ENCODE measurements at regions not wholly inside any gene's neighbourhood (a gene's known extent, or its start where the extent isn't known, plus 50 kb on each side); places are given as distances from the start of the nearest gene placed in this dataset.

DNA sequence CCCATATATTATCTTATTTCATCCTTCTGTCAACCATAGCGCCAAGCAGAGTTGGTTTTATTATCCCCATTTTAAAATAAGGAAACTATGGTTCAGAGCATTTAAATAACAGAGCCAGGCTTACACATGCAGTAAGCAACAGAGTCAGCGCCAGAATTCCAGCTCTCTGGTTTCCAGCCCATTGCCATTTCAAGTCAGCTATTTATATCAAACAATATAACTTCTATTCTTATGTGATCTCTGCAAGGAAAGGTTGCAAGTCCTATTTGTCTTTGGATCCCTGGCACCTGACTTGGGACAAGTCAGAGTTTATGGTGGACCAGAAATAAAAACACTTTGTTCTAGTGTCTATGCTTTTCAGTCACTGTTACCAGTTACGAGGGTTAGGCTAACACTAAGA is 174.1 kb upstream of the EEA1 start:
- no peak for DNase-seq (ENCODE audit: low read depth in 2 of 2)

DNA sequence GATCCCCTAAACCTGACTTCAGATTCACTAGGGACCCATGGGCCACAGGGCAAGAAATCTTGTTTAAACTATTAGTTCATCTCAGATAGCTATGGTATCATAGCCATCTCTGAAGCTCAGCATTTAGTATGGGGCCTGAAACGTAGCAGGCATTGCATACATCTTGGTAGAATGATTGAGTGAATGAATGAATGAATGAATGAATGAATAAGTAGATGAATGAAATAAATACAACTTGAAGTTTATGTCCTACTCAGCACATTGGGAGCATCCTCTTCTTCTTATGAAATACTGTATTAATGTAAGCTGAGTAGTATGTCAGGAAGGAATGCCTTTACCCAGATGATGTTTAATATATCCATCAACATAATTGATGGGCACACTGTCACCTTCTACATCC is 175.4 kb upstream of the EEA1 start:
- no peak for DNase-seq (ENCODE audit: low read depth in 2 of 2)

DNA sequence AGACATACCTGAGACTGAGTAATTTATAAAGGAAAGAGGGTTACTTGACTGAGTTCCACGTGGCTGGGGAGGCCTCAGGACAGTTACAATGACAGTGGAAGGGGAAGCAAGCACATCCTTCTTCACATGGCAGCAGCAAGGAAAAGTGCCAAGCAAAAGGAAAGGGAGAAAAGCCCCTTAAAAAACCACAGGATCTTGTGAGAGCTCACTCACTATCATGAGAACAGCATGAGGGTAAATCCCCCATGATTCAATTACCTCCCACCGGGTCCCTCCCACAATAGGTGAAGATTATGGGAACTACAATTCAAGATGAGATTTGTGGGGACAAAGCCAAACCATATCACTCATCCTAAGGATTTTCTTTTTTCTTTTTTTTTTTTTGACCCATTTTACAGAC is 177.8 kb upstream of the EEA1 start:
- no peak for DNase-seq (ENCODE audit: low read depth in 2 of 2)

DNA sequence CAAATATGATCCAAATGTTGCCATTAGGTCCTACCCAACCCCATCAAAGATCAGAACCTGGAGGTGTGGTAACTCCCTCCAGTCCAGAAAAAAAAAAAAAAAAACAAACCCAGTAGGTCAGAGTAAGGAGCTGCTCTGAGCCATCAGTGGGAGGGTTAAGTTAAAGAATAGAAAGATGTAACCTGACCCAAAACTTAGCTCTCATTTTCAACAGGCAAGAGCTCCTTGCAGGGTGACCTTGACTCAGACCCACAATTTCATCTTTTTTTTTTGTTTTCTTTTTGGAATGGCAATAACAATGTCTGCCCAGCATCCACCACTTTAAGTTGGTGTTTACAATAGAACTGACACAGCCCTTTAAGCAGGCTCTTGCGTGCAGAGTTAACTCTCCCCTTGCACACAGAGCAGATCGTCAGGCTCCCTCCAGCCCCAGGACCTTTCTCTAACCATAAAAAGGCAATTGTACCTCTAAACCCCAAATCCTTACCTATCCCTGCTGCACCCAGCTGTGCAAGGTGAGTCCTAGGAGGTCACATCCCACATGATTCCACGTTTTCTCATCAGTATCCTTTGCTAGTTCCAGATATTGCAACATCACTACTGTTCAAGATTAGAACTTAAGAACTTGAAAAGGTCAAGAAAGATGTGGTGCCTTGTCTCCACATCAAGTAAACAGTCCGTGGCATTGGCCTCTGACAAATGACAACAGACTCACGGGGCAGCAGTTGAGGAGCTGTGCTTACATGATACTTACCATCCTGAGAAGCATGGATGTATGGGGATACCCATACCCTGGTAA is 178.6 kb upstream of the EEA1 start:
- no peak for DNase-seq (ENCODE audit: low read depth in 2 of 2)

DNA sequence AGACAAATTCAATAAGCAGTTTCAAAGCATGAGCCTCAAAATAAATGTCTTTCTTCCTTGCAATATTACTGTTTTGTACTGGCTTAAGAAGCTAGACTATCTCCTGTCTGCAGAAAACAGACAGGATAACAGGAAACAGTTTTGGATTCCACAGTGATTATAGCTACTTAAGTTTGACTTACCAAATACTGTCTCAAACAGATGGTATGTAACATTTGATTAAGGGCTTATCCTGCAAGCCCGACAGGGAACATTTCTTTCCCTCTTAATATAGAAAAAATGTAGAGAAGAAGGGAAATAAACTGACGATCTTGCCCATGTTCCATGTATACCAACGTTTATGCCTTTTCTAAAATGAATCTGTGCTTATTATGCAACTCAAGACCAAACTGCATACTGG is 179.9 kb upstream of the EEA1 start:
- no peak for DNase-seq (ENCODE audit: low read depth in 2 of 2)

DNA sequence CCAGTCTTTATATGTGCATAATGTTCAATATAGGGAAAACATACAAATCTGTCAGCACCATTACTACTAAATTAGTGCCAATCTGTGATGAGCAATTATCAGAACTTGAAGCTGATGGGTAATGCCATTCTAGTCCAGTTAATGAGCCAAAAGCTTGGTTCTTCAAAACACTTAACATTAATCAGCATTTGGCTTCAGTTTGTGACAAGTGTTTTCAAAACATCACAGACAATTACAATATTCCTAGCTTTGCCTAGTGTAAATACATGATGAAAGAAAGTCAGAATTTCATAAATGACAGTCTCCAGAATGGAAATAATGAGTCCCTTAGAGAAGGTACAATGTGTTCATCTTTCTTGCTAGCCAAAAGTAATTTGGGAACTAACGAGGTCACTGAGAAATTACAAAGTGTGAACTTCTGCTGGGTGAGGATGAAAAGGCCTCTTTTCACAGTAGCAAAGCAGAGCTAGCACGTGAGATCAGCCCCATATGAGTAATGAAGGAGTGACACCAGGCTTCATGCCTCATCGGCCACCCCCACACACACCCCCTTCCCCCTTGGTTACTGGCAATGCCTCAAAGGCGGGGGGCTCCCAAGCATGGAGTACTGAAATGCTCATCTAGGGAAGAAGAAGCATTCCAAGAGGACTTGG is 180.6 kb upstream of the EEA1 start:
- DNase-seq (ENCODE audit: low read depth in 2 of 2), result no peak

DNA sequence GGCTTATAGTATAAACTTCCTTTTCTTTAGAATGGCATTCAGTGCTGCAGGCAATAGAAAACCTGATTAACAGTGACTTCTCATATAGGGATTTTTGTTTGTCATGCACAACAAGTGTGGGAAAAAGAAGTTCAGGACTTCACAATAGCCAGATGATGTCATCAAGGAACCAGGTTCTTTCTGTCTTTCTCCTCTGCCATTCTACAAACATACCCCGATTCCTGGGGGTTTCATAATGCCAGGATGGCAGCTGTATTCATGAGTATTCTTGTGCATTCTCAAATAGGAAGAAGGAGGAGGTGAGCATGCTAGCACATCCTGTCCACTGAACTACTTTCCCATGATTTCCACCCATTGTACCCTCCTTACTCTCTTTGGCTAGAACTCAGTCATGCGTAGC is 182.7 kb upstream of the EEA1 start:
- DNase-seq (ENCODE audit: low read depth in 2 of 2), result no peak

DNA sequence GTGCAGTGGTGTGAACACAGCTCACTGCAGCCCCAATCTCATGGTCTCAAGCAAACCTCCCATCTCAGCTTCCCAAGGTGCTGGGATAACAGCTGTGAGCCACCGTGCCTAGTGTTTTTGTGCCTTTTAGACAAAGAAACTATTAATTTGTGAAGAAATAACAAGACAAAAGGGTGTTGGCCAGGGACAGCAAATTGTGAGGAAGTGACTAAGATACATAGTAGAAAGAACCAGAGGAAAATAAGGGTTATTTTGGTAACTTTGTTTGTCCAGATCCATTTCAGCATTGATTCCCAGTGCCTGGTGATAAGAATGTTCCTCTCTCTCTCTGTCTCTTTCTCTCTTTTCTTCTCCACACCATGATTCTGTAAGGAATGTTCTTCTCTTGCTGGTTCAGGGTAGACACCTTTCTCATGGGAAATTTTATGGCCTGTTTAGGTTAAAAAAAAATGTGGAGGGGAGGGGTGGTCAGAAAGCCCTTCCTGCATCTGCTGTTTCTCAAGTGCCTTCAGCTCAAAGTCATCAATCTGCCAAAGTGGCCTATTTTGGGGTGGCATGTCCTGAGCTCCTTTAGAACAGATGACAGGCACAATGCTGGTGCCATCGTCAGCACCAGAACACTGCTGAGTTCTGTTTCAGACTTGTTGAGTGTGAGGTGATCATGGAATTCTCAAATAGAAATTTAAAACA is 184.4 kb upstream of the EEA1 start:
- DNase-seq (ENCODE audit: low read depth in 2 of 2), result no peak

DNA sequence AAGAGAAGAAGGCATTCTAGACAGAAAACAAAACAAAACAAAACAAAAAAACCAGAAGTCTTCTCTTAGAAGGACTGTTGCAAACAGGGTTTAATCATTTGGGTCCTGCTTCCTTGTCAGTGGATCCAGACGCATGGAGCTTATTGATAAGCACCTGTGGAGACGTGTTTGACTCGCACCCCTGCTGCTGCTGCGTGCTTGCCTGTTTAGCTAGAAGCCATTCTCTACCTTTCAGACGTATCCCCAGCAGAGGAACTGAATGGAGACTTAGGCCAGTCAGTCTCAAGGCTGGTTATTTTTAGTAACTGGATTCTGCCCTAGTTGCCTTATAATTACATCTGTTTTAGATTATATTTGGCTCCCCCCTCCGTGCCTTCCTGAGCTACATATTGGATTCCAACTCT is 186.1 kb upstream of the EEA1 start:
- DNase-seq (ENCODE audit: low read depth in 2 of 2), result no peak

DNA sequence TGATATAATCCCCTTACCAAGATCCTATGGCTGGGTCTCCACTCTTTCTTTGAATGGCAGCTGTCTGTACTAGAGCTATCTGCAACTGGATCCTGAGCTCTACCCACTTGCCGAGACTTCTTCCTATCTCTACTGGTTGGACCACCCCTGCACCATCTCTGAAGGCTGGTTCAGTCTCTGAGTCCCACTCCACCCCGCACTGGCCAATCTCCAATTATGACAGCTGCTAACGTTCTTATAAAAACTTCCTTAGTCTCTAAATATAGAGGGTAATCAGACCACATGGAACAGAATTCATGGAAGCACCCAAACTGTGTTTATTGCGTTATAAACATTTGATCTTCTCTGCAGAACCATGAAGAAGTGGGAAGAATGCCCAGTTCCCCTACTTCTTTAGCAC is 186.6 kb upstream of the EEA1 start:
- no peak for DNase-seq (ENCODE audit: low read depth in 2 of 2)

DNA sequence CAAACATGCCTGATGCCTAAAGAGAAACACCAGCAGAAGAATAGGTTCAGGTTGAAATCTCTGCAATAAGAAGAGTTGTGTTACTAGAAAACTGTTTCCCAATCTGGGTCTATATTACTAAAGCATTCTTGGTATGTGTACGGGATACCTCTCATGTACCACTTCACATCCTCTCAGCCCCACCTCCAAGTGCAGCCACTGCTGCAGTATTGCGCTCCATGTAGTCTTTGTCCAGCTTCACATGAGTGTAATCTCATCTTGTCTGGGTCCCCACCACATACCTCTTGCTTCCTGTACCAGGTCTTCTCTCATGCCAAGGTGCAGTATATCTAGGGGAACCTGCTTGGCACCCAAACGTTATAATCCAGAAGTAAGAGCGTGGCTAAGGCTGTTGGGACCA is 187.5 kb upstream of the EEA1 start:
- DNase-seq (ENCODE audit: low read depth in 2 of 2), result no peak

DNA sequence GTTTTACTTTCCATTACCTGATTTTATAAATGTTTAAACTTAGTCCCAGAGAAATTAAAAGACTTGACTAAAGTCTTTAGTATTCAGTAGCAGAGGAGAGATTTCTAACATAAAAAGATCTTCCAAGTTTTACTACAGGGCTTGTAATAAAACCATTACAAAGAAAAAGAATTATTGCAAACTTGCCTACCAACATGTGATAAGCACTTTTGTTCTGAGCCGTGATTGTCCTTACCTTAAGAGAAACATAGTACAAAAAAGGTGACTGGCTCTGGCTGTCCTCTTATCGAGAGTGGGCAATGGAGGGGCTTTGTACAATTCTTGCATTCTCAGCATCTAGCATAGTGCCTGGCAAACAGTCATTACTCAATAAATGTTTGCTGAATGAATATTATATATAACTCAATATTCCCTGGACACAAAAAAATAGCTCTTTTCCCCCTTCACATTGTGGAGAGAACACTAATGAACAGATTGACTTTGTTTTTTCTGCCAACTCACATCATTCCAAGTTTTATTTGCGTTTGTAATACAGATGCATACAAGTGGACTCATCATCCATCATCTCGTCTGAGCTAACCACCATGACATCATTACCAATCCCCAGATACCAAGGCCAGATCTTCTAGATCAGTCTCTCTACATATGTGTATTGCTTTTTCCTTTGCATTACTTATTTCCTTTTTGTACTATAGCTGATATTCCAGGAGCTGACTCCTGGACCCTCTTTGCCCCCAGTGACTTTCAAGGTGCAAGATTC is 192.8 kb upstream of the EEA1 start:
- DNase-seq (ENCODE audit: low read depth in 2 of 2), result no peak

DNA sequence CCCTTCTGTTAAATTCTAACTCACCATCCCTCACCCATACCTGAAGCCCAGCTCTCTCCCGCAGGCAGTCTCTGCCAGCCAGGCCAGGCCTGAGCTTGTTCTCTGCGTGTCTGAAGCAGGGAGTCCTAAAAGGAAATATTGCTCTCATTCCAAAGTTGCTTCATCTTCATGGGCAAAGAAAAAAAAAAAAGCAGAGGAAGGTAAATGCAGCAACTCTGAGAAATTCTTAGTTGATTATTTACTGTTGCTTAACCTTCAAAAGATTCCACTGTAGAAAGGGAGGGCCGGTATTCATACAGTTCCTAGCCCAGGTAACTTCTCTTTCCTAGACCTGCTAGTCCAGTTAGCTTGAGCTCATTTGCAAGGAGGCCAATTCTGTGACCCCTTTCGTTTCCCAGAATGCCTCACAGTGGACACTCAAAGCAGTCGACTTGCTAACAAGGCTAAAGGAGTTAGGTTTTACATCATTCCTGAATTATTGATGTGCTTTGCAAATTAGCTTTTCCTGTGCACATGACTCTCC is 193.5 kb upstream of the EEA1 start:
- DNase-seq (ENCODE audit: low read depth in 2 of 2), result no peak

DNA sequence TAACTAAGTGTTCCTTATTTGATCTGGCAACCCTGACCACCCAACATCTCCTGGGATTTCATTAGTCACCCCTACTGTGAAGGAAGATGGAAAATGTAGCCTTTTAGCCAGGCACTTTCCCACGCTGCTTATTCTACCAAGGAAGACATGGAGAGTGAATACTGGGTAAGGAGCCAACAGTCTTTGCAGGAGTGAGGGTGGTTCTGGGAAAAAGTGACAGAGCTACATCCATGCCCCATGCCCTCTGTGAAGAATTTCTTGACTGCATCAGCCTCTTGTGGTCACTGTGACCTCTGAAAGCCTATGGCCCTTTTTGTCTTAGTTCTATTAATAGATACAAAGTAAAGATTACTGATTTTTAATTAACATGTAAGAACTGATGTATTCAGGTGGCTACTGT is 196.0 kb upstream of the EEA1 start:
- no peak for DNase-seq (ENCODE audit: low read depth in 2 of 2)

DNA sequence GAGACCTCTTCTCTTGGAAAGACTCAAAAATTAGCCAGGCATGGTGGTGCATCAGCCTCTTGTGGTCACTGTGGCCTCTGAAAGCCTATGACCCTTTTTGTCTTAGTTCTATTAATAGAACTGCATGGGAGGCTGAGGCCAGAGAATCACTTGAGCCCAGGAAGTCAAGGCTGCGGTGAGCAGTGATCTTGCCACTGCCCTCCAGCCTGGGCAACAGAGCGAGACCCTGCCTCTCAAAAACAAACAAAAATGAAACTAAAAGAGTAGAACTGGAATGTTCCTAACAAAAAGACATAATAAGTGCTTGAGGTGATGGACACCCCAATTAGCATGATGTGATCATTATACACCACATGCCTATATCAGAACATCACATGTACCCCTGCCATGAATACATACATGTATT is 197.0 kb upstream of the EEA1 start:
- DNase-seq (ENCODE audit: low read depth in 2 of 2), result no peak

DNA sequence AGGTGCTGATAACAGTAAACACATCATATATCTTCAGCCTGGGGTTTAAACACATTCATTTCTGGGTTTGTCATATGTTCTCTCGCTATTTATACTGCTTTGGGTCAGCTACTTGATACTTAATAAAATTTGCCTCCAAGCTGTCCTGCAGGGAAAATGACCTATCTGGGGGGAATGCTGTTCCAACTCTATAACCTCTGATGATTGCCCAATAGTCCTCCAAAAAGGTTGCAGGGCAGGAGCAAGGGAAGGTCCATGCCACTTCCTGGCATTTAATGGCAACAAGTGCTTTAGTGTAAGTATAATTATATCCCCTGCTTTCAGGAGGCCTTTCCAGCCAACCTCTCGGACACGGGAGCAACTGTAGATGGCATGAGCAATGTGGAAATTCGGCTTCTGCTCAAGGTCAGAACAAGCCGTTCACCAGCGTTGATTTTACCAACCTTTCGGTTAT is 198.0 kb upstream of the EEA1 start:
- DNase-seq (ENCODE audit: low read depth in 2 of 2), result no peak

DNA sequence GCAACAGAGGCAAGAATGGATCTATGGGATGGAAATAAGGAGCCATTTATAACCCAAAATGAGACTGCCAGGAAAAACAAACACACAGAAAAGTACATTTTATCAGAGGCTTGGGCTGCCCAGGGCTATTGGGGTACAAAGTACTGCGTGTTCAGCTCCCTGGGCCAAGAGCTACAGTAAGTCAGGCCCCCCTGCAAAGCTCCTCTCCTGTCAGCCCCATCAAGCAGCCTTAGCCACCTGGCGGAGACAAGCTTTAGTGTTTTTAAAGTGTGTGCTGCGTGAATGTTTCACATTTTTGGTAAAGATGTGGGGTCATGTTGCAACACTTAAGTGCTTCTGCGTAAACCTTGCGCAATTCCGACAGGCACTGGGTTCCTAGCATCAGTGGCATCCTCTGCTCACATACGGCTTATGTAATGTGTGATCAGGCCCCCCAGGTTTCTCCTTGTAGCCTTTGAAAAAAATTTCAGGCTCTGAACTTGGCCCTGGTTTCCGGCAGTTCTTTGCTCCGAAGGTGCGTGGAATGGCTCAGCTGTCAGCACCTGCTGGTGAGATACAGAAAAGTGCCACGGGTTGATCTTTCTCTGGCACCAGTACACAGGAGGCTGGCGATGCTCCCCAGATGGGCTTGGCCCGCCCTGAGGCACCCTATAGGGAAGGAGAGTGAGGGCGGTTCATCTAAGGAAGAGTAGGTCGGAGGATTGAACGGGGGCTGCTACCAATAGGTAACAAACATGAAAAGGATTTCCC is 198.7 kb upstream of the EEA1 start:
- DNase-seq (ENCODE audit: low read depth in 2 of 2), result no peak

DNA sequence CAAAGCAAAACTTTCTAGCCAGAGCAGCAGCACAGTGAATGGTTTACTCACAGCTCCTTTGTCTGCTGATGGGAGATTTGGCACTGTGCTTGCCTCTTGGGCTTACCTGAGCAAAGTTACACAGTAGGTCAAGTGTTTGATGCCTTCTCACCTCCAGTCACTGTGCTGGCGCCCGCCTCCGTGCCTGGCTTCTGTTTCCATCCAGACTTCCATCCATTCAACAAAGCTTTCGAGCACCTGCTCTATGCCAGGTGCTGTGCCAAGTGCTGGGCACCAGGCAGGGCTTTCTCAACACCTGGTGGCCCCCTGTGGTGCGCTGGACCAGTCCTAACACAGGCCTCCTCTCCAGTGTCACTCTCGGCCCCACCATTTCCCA is 199.2 kb upstream of the EEA1 start:
- no peak for DNase-seq (ENCODE audit: low read depth in 2 of 2)

DNA sequence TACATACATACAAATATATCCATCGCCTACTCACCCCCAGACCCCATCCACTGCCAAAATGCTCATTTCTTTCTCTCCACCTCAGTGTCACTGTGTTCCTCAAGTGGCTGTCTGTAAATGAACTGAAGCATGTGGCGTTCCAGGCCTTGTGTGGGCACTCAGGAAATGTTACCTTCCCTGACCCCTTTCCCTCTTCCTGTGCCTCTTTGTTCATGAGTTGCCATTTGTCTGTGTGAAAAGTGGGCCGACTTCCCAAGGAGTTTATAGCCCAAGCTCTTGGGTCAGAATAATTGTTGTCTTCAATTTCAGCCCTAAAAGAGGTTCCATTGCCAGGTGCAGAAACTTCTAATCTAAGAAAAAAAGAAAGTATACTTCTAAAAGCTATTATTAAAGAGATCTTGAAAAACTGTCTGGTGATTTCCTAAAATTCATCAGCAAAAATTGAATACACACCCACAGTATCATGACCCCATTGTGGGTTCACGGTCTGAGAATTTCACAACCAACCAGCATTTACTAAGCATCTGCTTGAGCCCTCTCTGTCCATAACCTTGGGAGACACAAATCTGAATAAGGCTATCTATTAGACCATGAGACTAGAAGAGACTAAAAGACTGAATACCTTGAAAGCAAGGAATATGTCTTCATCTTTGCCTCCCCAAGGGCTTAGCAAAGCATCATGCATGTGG is 201.4 kb upstream of the EEA1 start:
- no peak for DNase-seq (ENCODE audit: low read depth in 2 of 2)

DNA sequence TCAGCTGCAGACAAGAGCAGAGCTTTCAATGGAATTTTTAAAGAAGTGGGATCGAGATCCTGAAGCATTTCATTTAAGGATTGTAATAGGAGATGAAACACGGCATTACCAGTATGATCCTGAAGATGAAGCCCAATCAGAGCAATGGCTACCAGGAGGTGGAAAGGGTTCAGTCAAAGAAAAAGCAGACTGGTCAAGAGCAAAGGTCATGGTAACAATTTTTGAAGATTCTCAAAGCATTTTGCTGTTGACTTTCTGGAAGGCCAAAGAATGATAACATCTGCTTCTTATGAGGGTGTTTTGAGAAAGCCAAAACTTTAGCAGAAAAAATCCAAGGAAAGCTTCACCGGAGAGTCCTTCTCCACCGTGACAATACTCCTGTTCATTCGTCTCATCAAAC is 204.3 kb upstream of the EEA1 start:
- DNase-seq (ENCODE audit: low read depth in 2 of 2), result no peak

All from stimulated activated CD4-positive, alpha-beta T cell treated with anti-CD3 and anti-CD28 coated beads, Interleukin-1b, Interleukin-23, amount 100 ng/mL, for 1 hour (primary cell).